ENCODE measurements at regions not wholly inside any gene's neighbourhood (a gene's known extent, or its start where the extent isn't known, plus 50 kb on each side); places are given as distances from the start of the nearest gene placed in this dataset.

DNA sequence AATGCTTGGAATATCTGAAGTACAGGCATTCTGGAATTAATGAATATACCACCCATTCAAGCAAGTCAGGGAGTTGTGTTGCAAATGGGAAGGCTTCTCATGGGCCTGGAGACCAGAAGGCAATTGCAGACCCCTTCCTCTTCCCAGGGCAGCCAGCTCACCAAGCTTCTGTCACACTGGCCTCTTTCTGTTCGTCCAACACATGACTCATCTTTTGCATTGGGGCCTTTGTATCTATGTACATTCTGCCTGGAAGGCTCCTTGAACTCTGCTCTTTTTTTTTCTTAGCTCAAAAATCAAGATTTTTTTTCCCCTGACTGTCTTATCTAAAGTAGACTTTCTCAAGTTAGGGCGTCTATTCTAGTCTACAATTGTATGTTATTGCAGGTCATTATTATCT lies 132.9 kb upstream of the MYLIP start:
- Histone ChIP-seq H3K9me3 (ENCODE audit: insufficient read depth, low read length) (no peaks in the 10 kb centered on the region), H3K27ac (ENCODE audit: low read length) (no peak overlapping the region), H3K4me3 (ENCODE audit: low read length) (no peak overlapping the region), H2AFZ (ENCODE audit: low read depth, low read length) (no peak overlapping the region), H3K27me3 (ENCODE audit: low read depth, low read length) (no peaks in the 10 kb centered on the region), H3K79me2 (ENCODE audit: low read length) (no peaks in the 10 kb centered on the region), H3K4me1 (ENCODE audit: low read length) (no peaks in the 10 kb centered on the region), H3K9ac (ENCODE audit: low read length) (no peak overlapping the region), H3K4me2 (ENCODE audit: low read length) (no peak overlapping the region), H3K36me3 (replicated peaks; ENCODE audit: low read depth, low read length) (no peaks in the 10 kb centered on the region), H4K20me1 (ENCODE audit: insufficient read depth, low read length) (no peaks in the 10 kb centered on the region)
- no peak for TF ChIP-seq EZH2phosphoT487 (IDR thresholded peaks at IDR 0.05; ENCODE audit: low read depth)
- TF ChIP-seq, protein P1, sequence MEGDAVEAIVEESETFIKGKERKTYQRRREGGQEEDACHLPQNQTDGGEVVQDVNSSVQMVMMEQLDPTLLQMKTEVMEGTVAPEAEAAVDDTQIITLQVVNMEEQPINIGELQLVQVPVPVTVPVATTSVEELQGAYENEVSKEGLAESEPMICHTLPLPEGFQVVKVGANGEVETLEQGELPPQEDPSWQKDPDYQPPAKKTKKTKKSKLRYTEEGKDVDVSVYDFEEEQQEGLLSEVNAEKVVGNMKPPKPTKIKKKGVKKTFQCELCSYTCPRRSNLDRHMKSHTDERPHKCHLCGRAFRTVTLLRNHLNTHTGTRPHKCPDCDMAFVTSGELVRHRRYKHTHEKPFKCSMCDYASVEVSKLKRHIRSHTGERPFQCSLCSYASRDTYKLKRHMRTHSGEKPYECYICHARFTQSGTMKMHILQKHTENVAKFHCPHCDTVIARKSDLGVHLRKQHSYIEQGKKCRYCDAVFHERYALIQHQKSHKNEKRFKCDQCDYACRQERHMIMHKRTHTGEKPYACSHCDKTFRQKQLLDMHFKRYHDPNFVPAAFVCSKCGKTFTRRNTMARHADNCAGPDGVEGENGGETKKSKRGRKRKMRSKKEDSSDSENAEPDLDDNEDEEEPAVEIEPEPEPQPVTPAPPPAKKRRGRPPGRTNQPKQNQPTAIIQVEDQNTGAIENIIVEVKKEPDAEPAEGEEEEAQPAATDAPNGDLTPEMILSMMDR (IDR thresholded peaks at IDR 0.05; ENCODE audit: low read depth, low read length) = no peak

- Histone ChIP-seq H2AFZ (ENCODE audit: low read depth, low read length) (no peak overlapping the region), H3K27me3 (ENCODE audit: low read depth, low read length) (no peaks in the 10 kb centered on the region), H3K4me2 (ENCODE audit: low read length) (no peak overlapping the region), H3K79me2 (ENCODE audit: low read length) (no peaks in the 10 kb centered on the region), H3K4me1 (ENCODE audit: low read length) (no peaks in the 10 kb centered on the region; the same call in 1 of the 2 replicates), H3K4me3 (ENCODE audit: low read length) (no peak overlapping the region), H4K20me1 (ENCODE audit: insufficient read depth, low read length) (no peaks in the 10 kb centered on the region), H3K9ac (ENCODE audit: low read length) (no peak overlapping the region), H3K9me3 (ENCODE audit: insufficient read depth, low read length) (no peaks in the 10 kb centered on the region), H3K36me3 (replicated peaks; ENCODE audit: low read depth, low read length) (no peaks in the 10 kb centered on the region), H3K27ac (ENCODE audit: low read length) (no peak overlapping the region)
- no peak for TF ChIP-seq EZH2phosphoT487 (IDR thresholded peaks at IDR 0.05; ENCODE audit: low read depth)
- TF ChIP-seq, protein P1 (IDR thresholded peaks at IDR 0.05; ENCODE audit: low read depth, low read length) = no peak
These were observed 133.4 kb upstream of the MYLIP start for GRCh38 chr6:15995493-15995892.

DNA sequence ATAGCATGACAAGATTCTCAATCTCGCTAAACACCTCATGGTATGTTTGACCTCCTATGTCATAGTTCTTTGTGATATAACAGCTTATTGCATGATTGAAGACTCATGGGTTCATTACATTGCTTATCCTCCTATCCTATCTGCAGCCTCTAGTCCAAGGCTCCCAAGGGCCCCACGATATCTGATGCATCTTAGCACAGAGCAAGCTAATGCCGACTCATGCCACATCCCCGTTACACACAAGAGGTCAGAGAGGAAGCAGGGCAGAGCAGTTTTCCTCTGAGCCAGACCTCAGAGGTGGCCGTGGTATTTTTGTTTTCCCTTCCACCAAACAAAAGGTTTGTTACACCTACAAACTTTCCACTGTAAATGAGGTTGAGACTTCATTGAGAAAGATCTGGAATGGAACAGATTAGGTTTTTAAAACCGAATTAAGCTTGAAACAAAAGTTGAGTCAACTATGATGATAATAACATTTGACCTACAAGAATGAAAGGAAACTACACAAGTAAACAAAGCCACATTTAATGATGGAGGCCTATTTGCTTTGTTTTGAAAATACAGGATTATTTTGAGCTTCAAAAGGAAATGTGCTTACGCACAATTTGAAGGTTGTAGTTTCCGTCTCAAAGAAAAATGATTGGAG lies 133.9 kb upstream of the MYLIP start:
- Histone ChIP-seq H3K79me2 (ENCODE audit: low read length) (no peaks in the 10 kb centered on the region), H3K4me3 (ENCODE audit: low read length) (no peak overlapping the region), H3K4me1 (ENCODE audit: low read length) (peaks cover 4% of the 10 kb centered on the region), H3K9me3 (ENCODE audit: insufficient read depth, low read length) (no peaks in the 10 kb centered on the region), H3K9ac (ENCODE audit: low read length) (no peak overlapping the region), H3K36me3 (replicated peaks; ENCODE audit: low read depth, low read length) (no peaks in the 10 kb centered on the region), H3K4me2 (ENCODE audit: low read length) (no peak overlapping the region), H3K27me3 (ENCODE audit: low read depth, low read length) (no peaks in the 10 kb centered on the region), H3K27ac (ENCODE audit: low read length) (no peak overlapping the region), H4K20me1 (ENCODE audit: insufficient read depth, low read length) (no peaks in the 10 kb centered on the region), H2AFZ (ENCODE audit: low read depth, low read length) (no peak overlapping the region)
- TF ChIP-seq, protein P1 (IDR thresholded peaks at IDR 0.05; ENCODE audit: low read depth, low read length) = no peak
- no peak for TF ChIP-seq EZH2phosphoT487 (IDR thresholded peaks at IDR 0.05; ENCODE audit: low read depth)

- Histone ChIP-seq H3K36me3 (replicated peaks; ENCODE audit: low read depth, low read length) (no peaks in the 10 kb centered on the region), H3K27me3 (ENCODE audit: low read depth, low read length) (no peaks in the 10 kb centered on the region), H3K79me2 (ENCODE audit: low read length) (no peaks in the 10 kb centered on the region), H3K27ac (ENCODE audit: low read length) (no peak overlapping the region), H3K4me1 (ENCODE audit: low read length) (peaks cover 16% of the 10 kb centered on the region), H3K4me3 (ENCODE audit: low read length) (no peak overlapping the region), H3K4me2 (ENCODE audit: low read length) (no peak overlapping the region), H4K20me1 (ENCODE audit: insufficient read depth, low read length) (no peaks in the 10 kb centered on the region), H3K9ac (ENCODE audit: low read length) (no peak overlapping the region), H3K9me3 (ENCODE audit: insufficient read depth, low read length) (no peaks in the 10 kb centered on the region), H2AFZ (ENCODE audit: low read depth, low read length) (no peak overlapping the region)
- no peak for TF ChIP-seq EZH2phosphoT487 (IDR thresholded peaks at IDR 0.05; ENCODE audit: low read depth)
These were observed 135.1 kb upstream of the MYLIP start for GRCh38 chr6:15993716-15994228.
